HAP-1 (cell line): ENCODE measurements at regions not wholly inside any gene's neighbourhood (a gene's known extent, or its start where the extent isn't known, plus 50 kb on each side); places are given as distances from the start of the nearest gene placed in this dataset.

Experiments used
- DNase-seq, 2 experiments: peaks; one replicate each; pipeline ENCODE4 v3.0.0-alpha.2; 2016 to 2020; ENCODE audit warnings: low spot score in 2 of 2
- H3K27me3 ChIP-seq: fragments of 250-450 bp; sonication (Bioruptor Pico); 2 replicates; pipeline ENCODE4 v1.5.1; 2020; ENCODE audit warnings: low read depth, mild to moderate bottlenecking, moderate library complexity
- H3K36me3 ChIP-seq: fragments of 250-450 bp; sonication (Bioruptor Pico); replicated peaks from 2 replicates; pipeline ENCODE4 v1.5.1; 2020; ENCODE audit warnings: mild to moderate bottlenecking
- H3K4me1 ChIP-seq: fragments of 250-450 bp; sonication (Bioruptor Pico); 2 replicates; pipeline ENCODE4 v1.5.1; 2020; ENCODE audit warnings: mild to moderate bottlenecking
- H3K4me3 ChIP-seq: fragments of 250-450 bp; sonication (Bioruptor Pico); 2 replicates; pipeline ENCODE4 v1.5.1; 2020; ENCODE audit warnings: mild to moderate bottlenecking, moderate library complexity
- H3K9me3 ChIP-seq: fragments of 250-450 bp; sonication (Bioruptor Pico); 2 replicates; pipeline ENCODE4 v1.5.1; 2020; ENCODE audit warnings: mild to moderate bottlenecking, moderate library complexity
- in situ Hi-C: fragments of 300-500 bp; cut with MboI; formaldehyde crosslinking; loops from 3 replicates; pipeline ENCODE4 v1.14.3; 2020; ENCODE audit warnings: low sequenced_read_pairs, inconsistent platforms, mixed read lengths

DNA sequence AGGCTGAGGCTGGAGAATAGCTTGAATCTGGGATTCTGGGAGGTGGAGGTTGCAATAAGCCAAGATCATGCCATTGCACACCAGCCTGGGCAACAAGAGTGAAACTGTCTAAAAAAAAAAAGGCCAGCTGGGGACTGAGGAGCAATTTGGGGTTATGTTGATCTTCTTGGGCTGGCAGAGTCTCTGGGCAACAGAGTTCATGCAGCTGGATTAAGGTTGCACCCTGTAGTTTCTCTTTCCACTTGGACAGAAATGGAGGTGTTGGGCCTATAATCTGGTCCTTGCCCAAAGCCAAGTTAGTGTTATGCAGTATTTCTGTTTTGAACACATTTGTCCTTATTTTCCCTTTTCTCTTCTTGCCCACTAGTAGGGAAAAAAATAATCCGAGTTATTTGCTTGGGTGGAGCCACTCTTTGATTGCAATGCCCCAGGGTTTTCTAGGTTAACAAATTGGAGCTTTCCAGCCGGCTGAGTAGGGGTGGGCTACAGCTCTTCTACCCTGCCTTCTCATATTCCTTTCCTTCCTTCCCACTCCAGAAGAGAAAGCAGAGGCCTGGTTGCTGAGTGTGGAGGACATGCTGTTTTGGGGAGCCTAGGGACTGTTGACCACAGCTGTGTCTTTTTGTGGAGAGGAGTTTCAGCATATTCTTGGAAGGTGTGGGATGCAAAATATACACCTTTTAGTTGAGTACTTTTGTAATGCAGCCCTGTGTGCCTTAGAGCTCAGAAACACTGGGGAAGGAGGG lies 213.9 kb downstream of the SOX4 start:
- no peaks in the 10 kb centered on the region for H3K4me1 ChIP-seq
- H3K36me3 ChIP-seq, result no peaks in the 10 kb centered on the region
- no peaks in the 10 kb centered on the region for H3K27me3 ChIP-seq
- in situ Hi-C loops, result no loop called here
- no peaks in the 10 kb centered on the region for H3K9me3 ChIP-seq
- DNase-seq, result no peak
- H3K4me3 ChIP-seq, result no peak overlapping the region

DNA sequence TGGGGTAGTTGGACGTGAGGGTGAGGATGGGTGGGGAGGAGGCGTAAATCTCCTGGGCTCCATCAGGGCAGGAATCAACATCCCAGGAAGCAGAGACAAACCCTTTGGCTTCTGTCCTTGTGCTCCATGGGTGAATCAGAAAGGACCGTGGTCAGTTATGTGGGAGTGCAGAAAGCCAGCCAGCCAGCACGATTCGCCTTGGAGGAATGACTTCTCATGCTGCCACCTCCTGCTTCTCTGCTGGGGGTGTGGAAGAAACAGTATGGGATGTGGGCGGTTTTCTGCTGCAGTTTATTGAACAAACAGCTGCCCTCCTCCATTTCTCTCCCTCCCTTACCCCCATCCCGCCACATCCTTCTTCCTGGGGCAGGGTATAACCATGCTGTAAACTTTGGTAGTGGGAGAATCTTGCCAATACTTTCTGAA lies 214.5 kb downstream of the SOX4 start:
- H3K36me3 ChIP-seq, result no peaks in the 10 kb centered on the region
- H3K4me1 ChIP-seq, result no peaks in the 10 kb centered on the region
- no peak overlapping the region for H3K4me3 ChIP-seq
- no peak for DNase-seq
- H3K27me3 ChIP-seq, result no peaks in the 10 kb centered on the region
- no peaks in the 10 kb centered on the region for H3K9me3 ChIP-seq
- in situ Hi-C loops, result no loop called here

DNA sequence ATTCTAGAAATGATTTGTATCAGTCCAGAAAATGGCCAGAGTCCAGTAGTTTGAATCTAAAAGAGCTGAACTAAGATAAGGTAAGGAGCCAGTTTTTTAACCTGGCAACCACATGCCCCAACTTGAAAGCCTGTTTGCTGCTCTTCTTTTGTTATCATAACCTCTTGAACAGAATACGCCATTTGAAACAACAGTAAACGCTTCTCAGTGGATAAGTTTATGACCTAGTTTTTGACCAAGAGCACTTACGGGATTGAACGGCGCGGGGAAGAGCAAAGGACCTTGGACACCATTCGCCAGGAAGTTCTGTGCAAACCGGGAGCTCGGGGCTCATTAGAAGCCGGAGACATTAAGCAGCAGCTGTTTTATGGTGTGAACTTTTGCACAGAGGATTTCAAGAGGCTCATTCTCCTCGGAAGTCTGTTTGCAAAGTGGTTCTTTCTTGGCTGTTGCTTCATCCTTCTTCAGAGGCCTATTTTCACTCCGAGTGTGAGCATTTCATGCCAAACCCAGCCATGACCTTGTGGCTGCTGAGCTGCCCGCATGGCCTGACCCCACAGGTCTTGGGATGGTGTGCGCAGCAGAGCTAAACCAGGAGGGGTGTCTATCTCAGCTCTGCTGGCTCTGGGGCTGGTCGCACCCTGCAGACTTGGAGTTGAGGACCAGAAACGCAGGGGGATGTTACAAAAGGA lies 215.1 kb downstream of the SOX4 start:
- H3K4me3 ChIP-seq, result no peak overlapping the region
- no peaks in the 10 kb centered on the region for H3K9me3 ChIP-seq
- H3K36me3 ChIP-seq, result no peaks in the 10 kb centered on the region
- H3K4me1 ChIP-seq, result no peaks in the 10 kb centered on the region
- in situ Hi-C loops, result no loop called here
- no peak for DNase-seq
- H3K27me3 ChIP-seq, result no peaks in the 10 kb centered on the region

DNA sequence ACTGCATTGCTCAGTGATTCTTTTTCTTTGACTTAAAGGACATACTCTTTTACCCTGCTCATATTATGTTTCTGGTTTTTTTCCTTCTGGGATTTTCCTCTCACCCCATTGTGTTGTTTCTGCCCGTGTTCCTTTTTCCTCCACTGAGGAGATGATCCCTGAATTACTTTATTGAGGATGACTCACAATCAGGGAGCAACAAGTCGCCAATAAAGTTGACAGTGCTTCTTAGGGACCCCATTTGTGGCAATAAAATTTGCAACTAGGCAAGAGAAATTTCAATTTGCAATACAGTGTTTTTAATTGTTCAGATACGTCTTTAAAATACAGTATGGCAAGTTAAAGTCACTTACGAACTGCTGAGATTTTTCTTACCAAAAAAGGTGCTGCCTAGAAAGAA lies 217.9 kb downstream of the SOX4 start:
- DNase-seq, result no peak
- no peaks in the 10 kb centered on the region for H3K36me3 ChIP-seq
- no peaks in the 10 kb centered on the region for H3K9me3 ChIP-seq
- no peaks in the 10 kb centered on the region for H3K27me3 ChIP-seq
- H3K4me1 ChIP-seq, result 0 out of 2 replicates have a peak, but pooled peaks cover 3% of the 10 kb centered on the region
- no peak overlapping the region for H3K4me3 ChIP-seq
- in situ Hi-C loops, result no loop called here

DNA sequence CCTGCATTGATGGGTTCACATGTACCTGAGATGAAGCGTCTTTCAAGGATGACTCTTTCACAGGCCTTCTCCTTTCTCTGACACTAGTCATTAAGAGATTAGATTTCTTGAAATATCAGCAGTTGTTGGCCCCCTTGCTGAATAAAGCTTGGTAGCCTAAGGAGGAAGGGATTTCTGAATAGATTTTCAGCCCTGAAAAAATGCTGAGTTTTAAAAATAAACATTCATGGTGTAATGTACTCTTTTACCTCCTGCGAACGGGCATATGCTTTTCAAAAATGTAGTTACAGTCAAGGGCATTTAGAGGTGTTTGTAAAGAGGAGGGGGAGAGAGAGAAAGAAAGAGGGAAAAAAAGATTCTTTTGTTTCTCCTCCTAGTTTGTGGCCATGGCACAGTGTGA lies 222.7 kb downstream of the SOX4 start:
- no peaks in the 10 kb centered on the region for H3K36me3 ChIP-seq
- no peaks in the 10 kb centered on the region for H3K9me3 ChIP-seq
- H3K27me3 ChIP-seq, result no peaks in the 10 kb centered on the region
- H3K4me1 ChIP-seq, result peaks cover 13% of the 10 kb centered on the region
- H3K4me3 ChIP-seq, result no peak overlapping the region
- in situ Hi-C loops, result no loop called here
- no peak for DNase-seq

DNA sequence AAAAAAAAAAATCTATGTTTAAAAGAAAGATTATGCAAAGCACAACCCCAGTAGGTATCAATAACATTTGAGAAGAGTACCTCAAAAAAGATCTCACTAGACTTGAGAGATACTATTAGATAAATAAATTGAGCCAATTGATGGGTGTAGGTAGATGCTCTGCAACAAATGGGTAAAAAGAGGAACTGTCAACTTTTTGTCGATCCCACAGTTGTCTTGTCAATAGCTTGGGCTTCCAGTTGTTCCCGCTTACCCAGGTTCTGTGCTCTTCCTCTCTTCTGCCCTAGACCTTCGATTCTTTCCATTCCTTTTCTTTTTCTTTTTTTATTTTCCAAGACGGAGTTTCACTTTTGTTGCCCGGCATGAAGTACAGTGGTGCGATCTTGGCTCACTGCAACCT lies 226.9 kb downstream of the SOX4 start:
- Histone ChIP-seq H3K4me3 (no peak overlapping the region), H3K27me3 (no peaks in the 10 kb centered on the region), H3K36me3 (no peaks in the 10 kb centered on the region), H3K4me1 (peaks cover 13% of the 10 kb centered on the region), H3K9me3 (no peaks in the 10 kb centered on the region)
- in situ Hi-C loops, result no loop called here
- no peak for DNase-seq

DNA sequence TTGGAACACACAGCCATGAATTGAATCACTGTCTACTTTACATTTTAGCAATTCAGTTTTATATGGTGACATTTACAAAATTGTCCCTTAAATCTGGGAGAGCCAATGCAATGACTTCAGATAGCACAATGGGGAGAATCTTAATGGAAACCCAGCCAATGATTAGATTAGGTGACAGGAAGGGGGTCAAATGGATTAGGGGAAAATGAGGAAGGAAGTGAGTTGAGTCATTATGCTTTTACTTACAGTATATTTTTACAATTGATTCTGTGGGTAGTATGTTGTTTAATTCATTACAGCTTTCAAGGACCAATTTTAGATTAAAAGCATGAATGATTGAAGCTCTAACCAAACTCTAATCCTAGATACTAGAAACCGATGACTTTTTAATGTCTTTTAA lies 229.8 kb downstream of the SOX4 start:
- H3K36me3 ChIP-seq, result no peaks in the 10 kb centered on the region
- in situ Hi-C loops, result no loop called here
- H3K27me3 ChIP-seq, result no peaks in the 10 kb centered on the region
- peaks cover 8% of the 10 kb centered on the region for H3K4me1 ChIP-seq
- no peak overlapping the region for H3K4me3 ChIP-seq
- no peak for DNase-seq
- no peaks in the 10 kb centered on the region for H3K9me3 ChIP-seq

DNA sequence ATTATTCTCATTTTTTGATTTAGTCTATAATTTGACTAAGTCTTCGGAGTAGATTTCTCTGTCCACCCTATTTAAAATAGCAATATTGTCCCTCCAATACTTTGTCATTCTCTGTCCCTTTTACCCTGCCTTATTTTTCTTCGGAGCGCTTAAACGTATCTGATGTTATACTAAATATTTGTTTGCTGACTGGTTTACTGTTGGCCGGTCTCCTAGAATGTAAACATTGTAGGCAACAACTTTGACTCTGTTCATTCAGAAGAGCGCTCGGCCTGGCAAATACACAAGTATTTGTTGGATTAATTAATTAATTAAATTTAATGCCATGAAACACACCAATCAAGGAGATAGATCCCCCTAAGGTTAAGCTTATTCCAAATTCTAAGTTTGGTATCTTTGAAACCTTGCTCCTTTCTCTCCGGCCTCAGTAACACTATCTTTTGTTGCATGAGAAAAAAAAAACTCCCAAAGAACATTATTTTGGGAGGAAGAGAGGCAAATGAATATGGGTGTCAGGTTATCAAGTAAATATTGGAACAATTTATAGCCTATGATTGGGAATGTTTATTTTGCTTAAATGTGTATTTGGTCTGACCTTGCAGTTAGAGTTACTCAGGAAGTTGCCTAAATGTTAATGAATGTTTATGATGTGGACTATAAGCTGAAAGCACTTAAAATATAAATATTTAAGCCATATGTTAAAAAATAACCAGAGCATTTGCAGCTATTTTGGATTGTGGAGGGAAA lies 231.1 kb downstream of the SOX4 start:
- H3K27me3 ChIP-seq, result no peaks in the 10 kb centered on the region
- DNase-seq, result no peak
- in situ Hi-C loops, result no loop called here
- no peaks in the 10 kb centered on the region for H3K36me3 ChIP-seq
- H3K4me3 ChIP-seq, result no peak overlapping the region
- H3K4me1 ChIP-seq, result no peaks in the 10 kb centered on the region
- no peaks in the 10 kb centered on the region for H3K9me3 ChIP-seq

DNA sequence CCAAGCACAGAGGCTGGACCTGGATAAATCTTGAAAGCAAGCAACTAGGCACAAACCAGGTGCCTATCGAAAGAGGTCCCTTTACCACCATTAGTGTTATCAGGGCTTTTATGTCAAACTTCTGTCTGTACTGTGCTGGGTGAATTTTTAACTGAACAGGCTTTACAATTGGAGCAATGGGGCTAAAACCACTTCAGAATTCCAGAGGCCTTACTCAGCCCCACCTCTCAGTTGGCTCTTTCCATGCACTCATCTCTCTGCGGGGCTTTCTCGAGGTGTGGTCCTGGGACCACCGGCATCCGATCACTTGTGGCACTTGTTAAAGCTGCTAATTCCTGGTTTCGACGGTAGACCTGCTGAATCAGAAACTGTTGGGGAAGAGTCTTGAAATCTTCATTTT lies 232.5 kb downstream of the SOX4 start:
- Histone ChIP-seq H3K4me1 (peaks cover 2% of the 10 kb centered on the region; the same call in 1 of the 2 replicates), H3K4me3 (no peak overlapping the region), H3K36me3 (no peaks in the 10 kb centered on the region), H3K9me3 (no peaks in the 10 kb centered on the region), H3K27me3 (no peaks in the 10 kb centered on the region)
- in situ Hi-C loops, result no loop called here
- DNase-seq, result no peak

DNA sequence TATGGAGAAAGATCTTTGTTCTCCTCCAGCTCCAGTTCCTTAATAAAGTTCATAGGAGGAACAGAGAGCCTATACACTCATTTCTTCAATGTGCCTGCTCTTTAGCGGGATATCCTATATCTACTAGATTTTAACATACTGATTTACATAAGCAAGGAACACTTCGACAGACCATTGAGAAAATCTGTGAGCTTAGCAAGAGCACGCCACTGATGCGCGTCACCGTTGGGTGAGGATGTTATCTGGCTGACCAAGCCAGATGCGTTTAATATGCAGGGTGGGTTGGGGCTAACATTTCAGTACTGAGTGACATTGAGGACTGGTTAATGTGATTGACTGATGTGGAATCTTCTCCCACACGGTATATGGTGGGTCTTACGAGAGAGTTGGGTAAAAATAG lies 233.4 kb downstream of the SOX4 start:
- in situ Hi-C loops, result no loop called here
- Histone ChIP-seq H3K36me3 (no peaks in the 10 kb centered on the region), H3K4me1 (peaks cover 11% of the 10 kb centered on the region), H3K27me3 (no peaks in the 10 kb centered on the region), H3K4me3 (no peak overlapping the region), H3K9me3 (no peaks in the 10 kb centered on the region)
- no peak for DNase-seq

DNA sequence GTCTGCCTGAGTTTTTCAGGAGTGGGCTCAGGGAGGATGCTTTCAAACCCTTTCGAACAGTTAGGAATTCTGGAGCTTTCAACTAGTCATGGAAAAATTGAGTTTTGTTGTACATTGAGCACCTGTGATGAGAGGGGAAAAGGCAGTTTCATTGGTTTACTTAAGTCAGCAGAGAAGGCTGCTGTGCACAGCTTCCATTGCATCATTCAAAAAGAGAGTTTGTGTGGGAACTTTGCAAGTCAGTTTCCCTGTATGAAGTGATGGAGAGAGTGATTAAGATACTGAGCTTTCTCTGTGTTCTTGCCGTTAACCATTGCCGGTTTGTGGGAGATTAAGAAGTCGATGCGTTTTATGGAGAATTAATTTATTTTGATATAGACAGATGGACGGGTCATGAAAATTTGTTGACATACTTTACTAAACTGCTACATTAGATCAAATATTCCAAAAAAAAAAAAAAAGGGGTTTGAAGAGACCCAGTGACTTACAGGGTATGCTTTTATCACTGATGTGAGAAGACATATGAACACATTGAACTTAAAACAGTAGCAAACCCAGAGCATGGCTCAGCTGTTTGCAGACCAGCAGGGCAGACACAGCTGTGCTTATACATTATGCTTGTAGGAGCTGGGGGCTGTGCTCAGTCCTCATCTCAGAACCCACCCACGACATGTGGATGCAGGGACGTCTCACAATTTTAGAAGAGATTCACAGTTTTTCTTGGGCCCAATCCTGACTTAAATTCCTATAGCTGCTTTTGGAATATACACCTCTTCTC lies 234.1 kb downstream of the SOX4 start:
- H3K36me3 ChIP-seq, result no peaks in the 10 kb centered on the region
- no peaks in the 10 kb centered on the region for H3K9me3 ChIP-seq
- in situ Hi-C loops, result no loop called here
- H3K4me3 ChIP-seq, result no peak overlapping the region
- DNase-seq, result no peak
- peaks cover 12% of the 10 kb centered on the region for H3K4me1 ChIP-seq
- no peaks in the 10 kb centered on the region for H3K27me3 ChIP-seq

DNA sequence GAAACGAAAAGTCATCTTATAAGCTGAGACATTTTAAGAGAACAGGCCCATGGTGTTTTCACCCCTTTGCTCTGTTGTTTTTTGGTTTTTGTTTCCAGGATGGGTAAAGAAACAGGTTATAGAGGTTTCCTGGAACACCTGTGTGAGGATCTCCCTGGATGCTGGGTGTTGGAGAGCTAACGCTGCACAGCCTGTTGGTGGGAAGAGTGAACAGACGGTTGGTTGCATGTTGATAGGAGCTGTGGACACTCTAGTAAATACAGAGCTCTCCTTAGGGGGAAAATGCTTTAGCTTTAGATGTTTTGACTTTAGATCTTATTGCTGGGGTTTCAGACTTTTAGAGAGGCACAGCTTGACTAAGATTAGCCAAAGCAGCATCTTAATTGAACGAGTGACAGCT lies 235.2 kb downstream of the SOX4 start:
- no peaks in the 10 kb centered on the region for H3K27me3 ChIP-seq
- in situ Hi-C loops, result no loop called here
- no peak overlapping the region for H3K4me3 ChIP-seq
- H3K36me3 ChIP-seq, result no peaks in the 10 kb centered on the region
- no peak for DNase-seq
- H3K9me3 ChIP-seq, result no peaks in the 10 kb centered on the region
- peaks cover 12% of the 10 kb centered on the region for H3K4me1 ChIP-seq

DNA sequence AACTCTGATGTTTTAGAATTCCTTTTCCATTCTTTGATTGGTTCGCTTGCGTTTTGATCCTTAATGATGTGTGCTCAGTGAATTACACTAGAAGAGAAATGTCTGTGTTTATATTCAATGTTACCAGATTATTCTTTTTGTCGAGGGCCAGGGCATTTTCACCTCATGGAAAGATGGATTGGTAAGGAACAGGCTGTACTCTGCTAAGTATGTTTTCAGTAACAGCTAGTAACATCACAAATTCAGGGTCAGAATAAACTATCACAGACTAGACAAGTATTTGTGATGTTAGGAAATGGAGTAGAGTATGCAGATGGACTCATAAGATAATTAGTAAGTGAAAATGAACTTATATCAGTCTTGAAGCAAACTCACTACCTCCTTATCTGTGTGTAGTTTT lies 235.6 kb downstream of the SOX4 start:
- DNase-seq, result no peak
- Histone ChIP-seq H3K36me3 (no peaks in the 10 kb centered on the region), H3K9me3 (no peaks in the 10 kb centered on the region), H3K27me3 (no peaks in the 10 kb centered on the region), H3K4me1 (peaks cover 12% of the 10 kb centered on the region), H3K4me3 (no peak overlapping the region)
- in situ Hi-C loops, result no loop called here
